ENCODE measurements at regions not wholly inside any gene's neighbourhood (a gene's known extent, or its start where the extent isn't known, plus 50 kb on each side); places are given as distances from the start of the nearest gene placed in this dataset.

DNA sequence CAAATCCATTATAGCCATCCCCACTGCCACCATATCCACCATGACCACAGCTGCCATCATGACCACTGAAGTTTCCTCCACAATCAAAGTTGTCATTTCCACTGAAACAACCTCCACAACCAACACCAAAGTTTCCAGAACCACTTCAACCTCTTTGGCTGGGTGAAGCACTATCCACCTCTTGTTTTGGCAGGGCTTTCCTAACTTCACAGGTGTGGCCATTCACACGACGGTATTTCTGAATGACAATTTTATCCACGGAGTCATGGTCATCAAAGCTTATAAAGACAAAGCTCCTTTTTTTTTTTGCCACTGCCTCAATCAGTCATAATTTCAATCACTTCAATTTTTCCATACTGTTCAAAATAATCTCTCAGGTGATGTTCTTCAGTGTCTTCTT lies 89.8 kb upstream of the UGP2 start:
- TF ChIP-seq CTCF (conservative IDR thresholded peaks at IDR 0.05) (no peak), ZFX (IDR thresholded peaks at IDR 0.05) (no peak)
- H3K27ac ChIP-seq, result no peak overlapping the region

DNA sequence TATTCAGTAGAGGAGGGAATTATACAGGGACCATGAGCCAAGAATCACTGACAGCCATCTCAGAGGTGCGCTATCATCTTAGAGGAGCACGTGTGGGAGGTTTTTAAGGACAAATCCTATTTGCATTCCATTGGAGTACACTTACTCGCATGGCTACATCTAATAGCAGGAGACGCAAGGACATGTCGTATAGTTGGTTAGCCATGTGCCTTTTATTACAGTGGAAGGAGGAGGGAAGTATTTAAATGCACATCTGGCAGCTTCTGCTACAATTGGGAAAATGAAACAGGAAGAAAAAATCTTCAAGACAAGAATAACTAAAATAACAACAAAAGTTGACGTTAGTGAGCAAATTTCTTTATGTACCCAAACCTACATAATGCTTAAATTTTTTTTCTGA lies 86.5 kb upstream of the UGP2 start:
- TF ChIP-seq CTCF (conservative IDR thresholded peaks at IDR 0.05) (no peak), ZFX (IDR thresholded peaks at IDR 0.05) (no peak)
- no peak overlapping the region for H3K27ac ChIP-seq

DNA sequence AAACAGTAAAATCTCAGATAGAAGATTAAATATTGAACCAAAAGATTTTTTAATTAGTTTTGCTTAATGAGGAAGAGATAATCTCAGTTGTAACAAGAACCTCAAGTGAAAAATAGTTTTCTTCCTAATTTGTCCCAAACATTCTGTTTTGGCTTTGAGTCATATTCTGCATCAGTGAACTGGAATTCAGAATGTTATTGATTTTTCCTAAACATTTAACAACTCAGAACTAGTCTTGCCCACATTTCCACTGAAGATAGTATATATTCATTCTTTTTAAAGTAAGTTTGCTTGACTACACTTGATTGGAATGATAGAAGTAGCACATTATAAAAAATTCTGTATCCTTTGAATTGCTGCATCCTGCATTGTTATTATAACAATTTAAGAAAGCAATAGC lies 85.7 kb upstream of the UGP2 start:
- TF ChIP-seq CTCF (conservative IDR thresholded peaks at IDR 0.05) (no peak), ZFX (IDR thresholded peaks at IDR 0.05) (no peak)
- H3K27ac ChIP-seq, result no peak overlapping the region

DNA sequence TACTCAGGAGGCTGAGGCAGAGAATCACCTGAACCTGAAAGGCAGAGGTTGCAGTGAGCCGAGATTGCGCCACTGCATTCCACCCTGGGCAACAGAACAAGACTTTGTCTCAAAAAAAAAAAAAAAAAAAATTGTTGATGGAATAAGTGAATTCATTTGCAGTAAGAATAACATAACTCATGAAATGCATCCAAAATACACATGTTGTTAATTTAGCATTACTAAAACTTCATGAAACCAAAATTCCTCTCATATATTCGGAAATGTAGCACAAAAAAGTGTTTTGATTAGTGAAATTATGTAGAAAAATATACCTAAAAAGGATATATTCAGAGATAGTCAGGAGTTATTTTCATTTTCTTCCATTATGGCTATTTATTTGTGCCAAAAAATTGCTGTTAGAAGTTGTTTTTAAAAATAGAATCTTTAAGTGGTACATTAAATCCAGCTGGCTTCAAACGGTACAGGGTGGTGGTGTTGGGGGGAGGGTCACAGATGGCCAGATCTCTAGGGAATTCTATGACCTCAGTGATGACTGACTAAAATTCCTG lies 78.2 kb upstream of the UGP2 start:
- no peak for TF ChIP-seq CTCF (conservative IDR thresholded peaks at IDR 0.05)
- TF ChIP-seq ZFX (IDR thresholded peaks at IDR 0.05), result no peak
- H3K27ac ChIP-seq, result no peak overlapping the region

GRCh38 chr2:63764630-63765029 lies 77.1 kb upstream of the UGP2 start:
- H3K27ac ChIP-seq, result no peak overlapping the region
- TF ChIP-seq CTCF (conservative IDR thresholded peaks at IDR 0.05) (no peak), ZFX (IDR thresholded peaks at IDR 0.05) (no peak)

DNA sequence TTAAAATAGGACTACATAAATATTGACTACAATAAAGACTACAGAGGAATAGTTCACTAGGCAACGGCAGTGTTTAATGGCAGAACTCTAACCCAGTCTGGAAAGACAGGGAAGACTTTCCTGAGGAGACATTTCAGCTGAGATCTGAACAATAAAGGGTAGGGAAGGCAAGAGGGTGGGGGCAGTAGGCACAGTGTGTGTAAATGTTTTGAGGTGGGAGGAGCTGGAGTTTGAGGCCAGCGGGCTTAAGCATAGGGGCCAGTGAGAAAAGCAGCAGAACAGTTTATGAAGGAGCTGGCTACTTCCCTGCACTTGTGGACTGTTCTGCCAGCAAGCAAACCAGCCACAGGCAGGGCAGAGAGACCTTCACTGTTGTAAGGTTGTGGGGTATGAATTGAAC lies 76.6 kb upstream of the UGP2 start:
- no peak for TF ChIP-seq CTCF (conservative IDR thresholded peaks at IDR 0.05)
- TF ChIP-seq ZFX (IDR thresholded peaks at IDR 0.05), result no peak
- no peak overlapping the region for H3K27ac ChIP-seq

DNA sequence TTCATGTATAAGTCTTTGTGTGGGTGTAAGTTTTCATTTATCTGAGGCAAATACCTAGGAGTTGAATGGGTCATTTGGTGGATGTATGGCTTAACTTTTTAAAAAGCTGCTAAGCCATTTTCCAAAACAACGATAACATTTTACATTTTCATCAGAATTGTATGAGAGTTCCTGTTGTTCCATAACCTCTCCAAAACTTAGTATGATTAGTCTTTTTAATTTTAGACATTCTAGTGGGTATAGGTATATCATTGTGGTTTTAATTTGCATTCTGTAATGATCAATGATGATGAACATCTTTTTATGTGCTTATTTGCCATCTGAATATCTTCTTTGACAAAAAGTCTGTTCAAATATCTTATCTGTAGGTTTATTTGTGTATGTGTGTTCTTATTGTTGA lies 74.4 kb upstream of the UGP2 start:
- no peak overlapping the region for H3K27ac ChIP-seq
- TF ChIP-seq CTCF (conservative IDR thresholded peaks at IDR 0.05) (no peak), ZFX (IDR thresholded peaks at IDR 0.05) (no peak)

Data from C4-2B (cell line).